ENCODE measurements at regions not wholly inside any gene's neighbourhood (a gene's known extent, or its start where the extent isn't known, plus 50 kb on each side); places are given as distances from the start of the nearest gene placed in this dataset.

DNA sequence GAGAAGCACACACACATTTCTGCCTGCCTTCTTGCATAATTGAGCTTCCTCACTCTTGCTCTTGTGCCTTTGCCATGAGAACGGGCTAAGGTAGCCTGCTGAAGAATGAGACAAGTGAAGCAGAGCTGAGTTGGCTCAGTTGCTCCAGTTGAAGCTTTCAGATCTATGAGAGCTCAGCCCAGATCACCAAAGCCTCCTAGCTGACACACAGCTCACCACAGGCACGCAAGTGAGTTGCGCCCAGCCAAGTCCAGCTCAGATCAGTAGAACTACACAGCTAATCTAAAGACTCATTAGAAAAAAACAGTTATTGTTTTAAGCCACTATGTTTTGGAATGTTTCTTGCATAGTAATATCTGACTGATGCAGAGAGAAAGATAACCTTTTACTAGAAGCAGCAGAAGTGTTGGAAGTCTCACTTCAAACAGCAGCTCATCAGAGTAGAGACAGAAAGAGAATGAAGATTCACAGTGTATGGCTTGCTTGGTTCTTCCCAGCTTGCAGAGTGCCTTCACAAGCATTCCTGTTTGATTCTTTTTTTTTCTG lies 362.4 kb downstream of the MID1IP1 start:
- no peak overlapping the region for H3K4ac ChIP-seq (ENCODE audit: low read depth, low read length)
- no peak overlapping the region for H3K18ac ChIP-seq (ENCODE audit: low read depth, low read length)
- no peak overlapping the region for H2BK120ac ChIP-seq (ENCODE audit: low read depth, low read length)
- H4K91ac ChIP-seq (ENCODE audit: insufficient read depth, low read depth, low read length) = no peak overlapping the region
- no peak overlapping the region for H2AFZ ChIP-seq (replicated peaks; ENCODE audit: low read length, poor library complexity)
- ChIA-PET CTCF (no interaction called here), POLR2A (ENCODE audit: unreplicated experiment) (no interaction called here)
- H3K36me3 ChIP-seq (ENCODE audit: control insufficient read depth, insufficient read depth, low read length) = no peaks in the 10 kb centered on the region
- no peaks in the 10 kb centered on the region; the same call in 1 of the 2 replicates for H4K20me1 ChIP-seq (ENCODE audit: insufficient read depth, low read length)
- no peaks in the 10 kb centered on the region for H3K79me1 ChIP-seq (ENCODE audit: low read depth in 1 of 2, low read length in 2 of 2)
- ATAC-seq (ENCODE audit: low read depth) (no peak), DNase-seq (no peak)
- no peak overlapping the region for H3K14ac ChIP-seq (replicated peaks; ENCODE audit: low read depth, low read length)
- no peak overlapping the region for H3K4me3 ChIP-seq (ENCODE audit: insufficient read depth, low read depth, low read length)
- in situ Hi-C loops (cut with MboI; ENCODE audit: low sequenced_read_pairs) = no loop called here
- no peak overlapping the region for H2AK5ac ChIP-seq (ENCODE audit: low read depth, low read length)
- no peak overlapping the region for H2BK5ac ChIP-seq (ENCODE audit: low read depth, low read length, poor library complexity, severe bottlenecking)
- H2AK9ac ChIP-seq (replicated peaks; ENCODE audit: low read depth, low read length, poor library complexity) = no peak overlapping the region
- peaks cover 23% of the 10 kb centered on the region for H3K27me3 ChIP-seq (ENCODE audit: control insufficient read depth, insufficient read depth, low read length)
- no TSS peak for BruUV-seq (replicated peaks)
- intact Hi-C loops (cut with micrococcal nuclease) = no loop called here
- H3K56ac ChIP-seq (ENCODE audit: extremely low read depth, insufficient read depth, low read length) = no peak overlapping the region
- H4K5ac ChIP-seq (ENCODE audit: low read depth, low read length) = no peak overlapping the region
- no CpG with 5 or more reads among the region's 3 CpGs for WGBS, 2 experiments (ENCODE audit: extremely low coverage in 2 of 2, insufficient read length in 1 of 2)
- H3K4me2 ChIP-seq (ENCODE audit: low read depth, low read length) = no peak overlapping the region
- H3K9me1 ChIP-seq (ENCODE audit: insufficient read depth, low read length) = no peaks in the 10 kb centered on the region
- no peak overlapping the region for H3K9ac ChIP-seq (ENCODE audit: low read depth, low read length)
- H3K27ac ChIP-seq (ENCODE audit: insufficient read depth, low read length) = no peak overlapping the region
- no peak for TF ChIP-seq MXI1 (IDR thresholded peaks at IDR 0.05; ENCODE audit: borderline replicate concordance, low read depth, low read length)
- TF ChIP-seq, protein P1, sequence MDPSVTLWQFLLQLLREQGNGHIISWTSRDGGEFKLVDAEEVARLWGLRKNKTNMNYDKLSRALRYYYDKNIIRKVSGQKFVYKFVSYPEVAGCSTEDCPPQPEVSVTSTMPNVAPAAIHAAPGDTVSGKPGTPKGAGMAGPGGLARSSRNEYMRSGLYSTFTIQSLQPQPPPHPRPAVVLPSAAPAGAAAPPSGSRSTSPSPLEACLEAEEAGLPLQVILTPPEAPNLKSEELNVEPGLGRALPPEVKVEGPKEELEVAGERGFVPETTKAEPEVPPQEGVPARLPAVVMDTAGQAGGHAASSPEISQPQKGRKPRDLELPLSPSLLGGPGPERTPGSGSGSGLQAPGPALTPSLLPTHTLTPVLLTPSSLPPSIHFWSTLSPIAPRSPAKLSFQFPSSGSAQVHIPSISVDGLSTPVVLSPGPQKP (IDR thresholded peaks at IDR 0.05; ENCODE audit: borderline replicate concordance, low read depth, low read length) = no peak
- TF ChIP-seq RFX5 (IDR thresholded peaks at IDR 0.05; ENCODE audit: low read depth, low read length) = no peak
- no peak for TF ChIP-seq FOS (IDR thresholded peaks at IDR 0.05; ENCODE audit: low read depth, low read length)
- TF ChIP-seq, protein P2, sequence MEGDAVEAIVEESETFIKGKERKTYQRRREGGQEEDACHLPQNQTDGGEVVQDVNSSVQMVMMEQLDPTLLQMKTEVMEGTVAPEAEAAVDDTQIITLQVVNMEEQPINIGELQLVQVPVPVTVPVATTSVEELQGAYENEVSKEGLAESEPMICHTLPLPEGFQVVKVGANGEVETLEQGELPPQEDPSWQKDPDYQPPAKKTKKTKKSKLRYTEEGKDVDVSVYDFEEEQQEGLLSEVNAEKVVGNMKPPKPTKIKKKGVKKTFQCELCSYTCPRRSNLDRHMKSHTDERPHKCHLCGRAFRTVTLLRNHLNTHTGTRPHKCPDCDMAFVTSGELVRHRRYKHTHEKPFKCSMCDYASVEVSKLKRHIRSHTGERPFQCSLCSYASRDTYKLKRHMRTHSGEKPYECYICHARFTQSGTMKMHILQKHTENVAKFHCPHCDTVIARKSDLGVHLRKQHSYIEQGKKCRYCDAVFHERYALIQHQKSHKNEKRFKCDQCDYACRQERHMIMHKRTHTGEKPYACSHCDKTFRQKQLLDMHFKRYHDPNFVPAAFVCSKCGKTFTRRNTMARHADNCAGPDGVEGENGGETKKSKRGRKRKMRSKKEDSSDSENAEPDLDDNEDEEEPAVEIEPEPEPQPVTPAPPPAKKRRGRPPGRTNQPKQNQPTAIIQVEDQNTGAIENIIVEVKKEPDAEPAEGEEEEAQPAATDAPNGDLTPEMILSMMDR (conservative IDR thresholded peaks at IDR 0.05; ENCODE audit: low read depth, low read length) = no peak
- no peak for TF ChIP-seq MAFK (IDR thresholded peaks at IDR 0.05; ENCODE audit: low read depth, low read length)
- no peak for TF ChIP-seq CEBPB (IDR thresholded peaks at IDR 0.05; ENCODE audit: low read depth, low read length)
- TF ChIP-seq BHLHE40 (IDR thresholded peaks at IDR 0.05; ENCODE audit: low read depth, low read length) = no peak
- TF ChIP-seq NFE2L2 (IDR thresholded peaks at IDR 0.05; ENCODE audit: low read depth, low read length) = no peak
- TF ChIP-seq POLR2A (IDR thresholded peaks at IDR 0.05; ENCODE audit: low read depth, low read length) = no peak
- no peak for TF ChIP-seq MAZ (IDR thresholded peaks at IDR 0.05; ENCODE audit: borderline replicate concordance, low read depth, low read length)
- no peak for TF ChIP-seq RCOR1 (IDR thresholded peaks at IDR 0.05; ENCODE audit: insufficient replicate concordance, low read length)
- no peak for TF ChIP-seq SMC3 (IDR thresholded peaks at IDR 0.05; ENCODE audit: low read depth, low read length)
- no peak for TF ChIP-seq CHD1 (IDR thresholded peaks at IDR 0.05; ENCODE audit: low read depth, low read length)
- TF ChIP-seq, protein P3, sequence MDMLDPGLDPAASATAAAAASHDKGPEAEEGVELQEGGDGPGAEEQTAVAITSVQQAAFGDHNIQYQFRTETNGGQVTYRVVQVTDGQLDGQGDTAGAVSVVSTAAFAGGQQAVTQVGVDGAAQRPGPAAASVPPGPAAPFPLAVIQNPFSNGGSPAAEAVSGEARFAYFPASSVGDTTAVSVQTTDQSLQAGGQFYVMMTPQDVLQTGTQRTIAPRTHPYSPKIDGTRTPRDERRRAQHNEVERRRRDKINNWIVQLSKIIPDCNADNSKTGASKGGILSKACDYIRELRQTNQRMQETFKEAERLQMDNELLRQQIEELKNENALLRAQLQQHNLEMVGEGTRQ (IDR thresholded peaks at IDR 0.05; ENCODE audit: low read depth, low read length) = no peak
- no peak for TF ChIP-seq RAD21 (IDR thresholded peaks at IDR 0.05; ENCODE audit: low read length)
- no peak overlapping the region for H2BK15ac ChIP-seq (ENCODE audit: low read depth, low read length)
- dilution Hi-C loops (cut with HindIII; ENCODE audit: low sequenced_read_pairs, unreplicated experiment) = no loop called here
- H2BK20ac ChIP-seq (ENCODE audit: low read depth, low read length) = no peak overlapping the region
- H3K4me1 ChIP-seq (ENCODE audit: control insufficient read depth, insufficient read depth, low read length) = no peaks in the 10 kb centered on the region
- H3K9me3 ChIP-seq (ENCODE audit: control insufficient read depth, insufficient read depth, low read length) = no peaks in the 10 kb centered on the region
- H3K23ac ChIP-seq (ENCODE audit: low read depth, low read length) = no peak overlapping the region
- no peak overlapping the region for H4K8ac ChIP-seq (ENCODE audit: low read depth in 2 of 2, low read length in 2 of 2)

All from IMR-90 (cell line).